OCI-LY3 (cell line): ENCODE measurements at regions not wholly inside any gene's neighbourhood (a gene's known extent, or its start where the extent isn't known, plus 50 kb on each side); places are given as distances from the start of the nearest gene placed in this dataset.

Experiments
- EZH2phosphoT487 ChIP-seq: fragments of 200-600 bp; shearing (Covaris generic); IDR thresholded peaks from 2 replicates; pipeline ENCODE4 v1.6.1; 2018; ENCODE audit warnings: antibody characterized with exemption, mixed run types, low read depth
- TF ChIP-seq, protein P1 (sequence below): fragments of 200-600, 300-600 bp; sonication (generic); IDR thresholded peaks from 2 replicates; pipeline ENCODE4 v1.5.1; 2014; ENCODE audit warnings: antibody characterized with exemption, low read length, low read depth

DNA sequence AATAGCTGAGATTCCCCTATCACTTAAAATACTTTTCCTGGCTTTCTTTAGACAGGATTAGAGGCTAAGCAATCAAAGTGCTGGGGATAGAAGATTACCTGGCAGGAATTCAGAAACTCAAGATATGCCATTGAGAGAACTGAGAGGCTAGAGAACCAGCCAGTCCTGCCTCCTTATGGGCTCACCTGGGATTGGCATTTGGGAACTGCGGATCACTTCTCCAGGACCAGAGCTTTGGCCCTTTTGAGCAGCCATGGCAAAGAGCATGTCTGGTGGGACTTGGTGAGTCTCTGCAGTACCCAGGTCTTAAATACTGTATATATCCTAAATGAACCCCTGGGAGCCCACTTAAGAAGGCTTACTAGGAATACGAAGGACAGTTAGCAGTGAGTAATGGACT lies 399.1 kb downstream of the BTBD3 start:
- TF ChIP-seq, protein P1, sequence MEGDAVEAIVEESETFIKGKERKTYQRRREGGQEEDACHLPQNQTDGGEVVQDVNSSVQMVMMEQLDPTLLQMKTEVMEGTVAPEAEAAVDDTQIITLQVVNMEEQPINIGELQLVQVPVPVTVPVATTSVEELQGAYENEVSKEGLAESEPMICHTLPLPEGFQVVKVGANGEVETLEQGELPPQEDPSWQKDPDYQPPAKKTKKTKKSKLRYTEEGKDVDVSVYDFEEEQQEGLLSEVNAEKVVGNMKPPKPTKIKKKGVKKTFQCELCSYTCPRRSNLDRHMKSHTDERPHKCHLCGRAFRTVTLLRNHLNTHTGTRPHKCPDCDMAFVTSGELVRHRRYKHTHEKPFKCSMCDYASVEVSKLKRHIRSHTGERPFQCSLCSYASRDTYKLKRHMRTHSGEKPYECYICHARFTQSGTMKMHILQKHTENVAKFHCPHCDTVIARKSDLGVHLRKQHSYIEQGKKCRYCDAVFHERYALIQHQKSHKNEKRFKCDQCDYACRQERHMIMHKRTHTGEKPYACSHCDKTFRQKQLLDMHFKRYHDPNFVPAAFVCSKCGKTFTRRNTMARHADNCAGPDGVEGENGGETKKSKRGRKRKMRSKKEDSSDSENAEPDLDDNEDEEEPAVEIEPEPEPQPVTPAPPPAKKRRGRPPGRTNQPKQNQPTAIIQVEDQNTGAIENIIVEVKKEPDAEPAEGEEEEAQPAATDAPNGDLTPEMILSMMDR: no peak
- no peak for TF ChIP-seq EZH2phosphoT487
